Endothelial cell of umbilical vein (primary cell): ENCODE measurements at regions not wholly inside any gene's neighbourhood (a gene's known extent, or its start where the extent isn't known, plus 50 kb on each side); places are given as distances from the start of the nearest gene placed in this dataset.

Source experiments
- BruUV-seq: library from RNA; stranded (reverse); fragments of 400-500 nt; replicated peaks from 2 replicates; lab custom pipeline; 2021; lab: Mats Ljungman, UMichigan
- CTCF ChIA-PET: fragments of 300-600, 350-600 bp; sonication (Branson Sonifier 250); formaldehyde crosslinking; loops from one replicate; lab custom pipeline; 2021; ENCODE audit warnings: antibody characterized with exemption, inconsistent platforms; lab: Charles Lee
- POLR2A ChIA-PET: fragments of 300-600, 350-600 bp; sonication (Branson Sonifier 250); formaldehyde crosslinking; loops from one replicate; lab custom pipeline; 2021; ENCODE audit warnings: antibody characterized with exemption, inconsistent platforms; lab: Charles Lee
- DNase-seq: peaks from one replicate; pipeline ENCODE4 v3.0.0-alpha.2; 2011; ENCODE audit warnings: low read depth, low spot score
- FAIRE-seq: peaks from 2 replicates; lab custom pipeline; 2011; peaks lifted over from hg19 to GRCh38; lab: Jason Lieb, UNC
- H2AFZ ChIP-seq: 2 replicates; pipeline ENCODE4 v1.6.0; 2012; ENCODE audit warnings: low read depth, low read length, control low read depth, inconsistent platforms
- H3K27ac ChIP-seq: 2 replicates; pipeline ENCODE4 v1.5.1; 2011; ENCODE audit warnings: low read depth, mild to moderate bottlenecking, control low read depth, low read length, moderate library complexity; ENCODE audit not compliant: insufficient read depth
- H3K27me3 ChIP-seq, 2 experiments: 2 replicates each; pipeline versions ENCODE4 v1.6.0 to v1.6.1; 2011; ENCODE audit warnings: low read length in 2 of 2, mixed read lengths in 1 of 2; ENCODE audit not compliant: control insufficient read depth in 2 of 2, insufficient read depth in 2 of 2
- H3K36me3 ChIP-seq, 2 experiments: 2 replicates in 1 of 2; 3 replicates in 1 of 2; pipeline ENCODE4 v1.5.1; 2011; ENCODE audit warnings: low read length in 2 of 2, mild to moderate bottlenecking in 1 of 2, moderate library complexity in 1 of 2; ENCODE audit not compliant: control insufficient read depth in 2 of 2, insufficient read depth in 2 of 2; ENCODE audit errors: extremely low read depth in 1 of 2
- H3K4me1 ChIP-seq: 3 replicates; pipeline ENCODE4 v1.5.1; 2011; ENCODE audit warnings: mild to moderate bottlenecking, low read length; ENCODE audit not compliant: control insufficient read depth, insufficient read depth; ENCODE audit errors: extremely low read depth
- H3K4me2 ChIP-seq: 2 replicates; pipeline ENCODE4 v1.6.1; 2011; ENCODE audit warnings: low read length, control low read depth, mixed read lengths; ENCODE audit not compliant: insufficient read depth
- H3K4me3 ChIP-seq, 3 experiments: fragments of 200-600 bp in 1 of 3; sonication (generic), shearing (Covaris generic) in 1 of 3; replicated peaks in 1 of 3; 2 replicates each; pipeline ENCODE4 v1.5.1; 2011 to 2016; ENCODE audit warnings: control low read depth in 3 of 3, low read length in 3 of 3, mild to moderate bottlenecking in 2 of 3, inconsistent platforms in 1 of 3, low read depth in 1 of 3, moderate library complexity in 1 of 3; ENCODE audit not compliant: insufficient read depth in 1 of 3
- H3K79me2 ChIP-seq: 2 replicates; pipeline ENCODE4 v1.6.0; 2012; ENCODE audit warnings: low read length, inconsistent platforms; ENCODE audit not compliant: control insufficient read depth, insufficient read depth
- H3K9ac ChIP-seq: replicated peaks from 2 replicates; pipeline ENCODE3; 2011; ENCODE audit warnings: low read length, control low read depth; ENCODE audit not compliant: insufficient read depth; ENCODE audit errors: extremely low read depth
- H3K9me1 ChIP-seq: replicated peaks from 3 replicates; pipeline ENCODE4 v1.6.0; 2011; ENCODE audit warnings: mild to moderate bottlenecking, low read length; ENCODE audit not compliant: control insufficient read depth, insufficient read depth; ENCODE audit errors: extremely low read depth
- H3K9me3 ChIP-seq: replicated peaks from 2 replicates; pipeline ENCODE4 v1.5.1; 2012; ENCODE audit warnings: low read length, inconsistent platforms; ENCODE audit not compliant: control insufficient read depth, insufficient read depth
- H4K20me1 ChIP-seq: replicated peaks from 2 replicates; pipeline ENCODE3; 2011; ENCODE audit warnings: mild to moderate bottlenecking, low read length; ENCODE audit not compliant: control insufficient read depth, insufficient read depth; ENCODE audit errors: extremely low read depth
- EZH2 ChIP-seq: IDR thresholded peaks from 2 replicates; pipeline ENCODE4 v1.6.1; 2012; ENCODE audit warnings: borderline replicate concordance, low read depth, mild to moderate bottlenecking, moderate library complexity, low read length, inconsistent platforms; ENCODE audit not compliant: severe bottlenecking
- GATA2 ChIP-seq: IDR thresholded peaks from 2 replicates; pipeline ENCODE4 v1.7.0; 2011; ENCODE audit warnings: low read depth, mild to moderate bottlenecking, moderate library complexity, mixed read lengths, low read length; ENCODE audit not compliant: insufficient read length, insufficient read depth
- MYC ChIP-seq: IDR thresholded peaks from one replicate; pipeline ENCODE4 v1.6.1; 2011; ENCODE audit warnings: mild to moderate bottlenecking, low read depth, low read length
- POLR2A ChIP-seq: IDR thresholded peaks from 2 replicates; pipeline ENCODE4 v1.6.1; 2012; ENCODE audit warnings: low read depth, mild to moderate bottlenecking, control low read depth, low read length
- POLR2AphosphoS5 ChIP-seq: IDR thresholded peaks from 2 replicates; pipeline ENCODE4 v1.6.1; 2012; ENCODE audit warnings: low read depth, mild to moderate bottlenecking, control low read depth, low read length, moderate library complexity; ENCODE audit not compliant: insufficient read depth
- dilution Hi-C: fragments of 300-500 bp; cut with MboI; formaldehyde crosslinking; loops from one replicate; pipeline ENCODE4 v1.15.0; 2019; ENCODE audit warnings: low sequenced_read_pairs; ENCODE audit not compliant: extremely low pct_ligation_motif_present
- intact Hi-C: fragments of 100-400 bp; cut with micrococcal nuclease; formaldehyde crosslinking; loops from one replicate; pipeline ENCODE4 v1.10.0; 2022
- TF ChIP-seq, protein P1 (sequence below): IDR thresholded peaks from 2 replicates; pipeline ENCODE4 v1.6.1; 2011; ENCODE audit not compliant: insufficient read depth, insufficient read length
- TF ChIP-seq, protein P2 (sequence below), 2 donors: IDR thresholded peaks; 1 replicate in 1 of 2; 2 replicates in 1 of 2; pipeline ENCODE4 v1.5.1; 2011; ENCODE audit warnings: low read length in 2 of 2, mild to moderate bottlenecking in 2 of 2, moderate library complexity in 2 of 2, control low read depth in 1 of 2, inconsistent platforms in 1 of 2, low read depth in 1 of 2; ENCODE audit not compliant: insufficient read depth in 1 of 2; ENCODE audit errors: extremely low read depth in 1 of 2

DNA sequence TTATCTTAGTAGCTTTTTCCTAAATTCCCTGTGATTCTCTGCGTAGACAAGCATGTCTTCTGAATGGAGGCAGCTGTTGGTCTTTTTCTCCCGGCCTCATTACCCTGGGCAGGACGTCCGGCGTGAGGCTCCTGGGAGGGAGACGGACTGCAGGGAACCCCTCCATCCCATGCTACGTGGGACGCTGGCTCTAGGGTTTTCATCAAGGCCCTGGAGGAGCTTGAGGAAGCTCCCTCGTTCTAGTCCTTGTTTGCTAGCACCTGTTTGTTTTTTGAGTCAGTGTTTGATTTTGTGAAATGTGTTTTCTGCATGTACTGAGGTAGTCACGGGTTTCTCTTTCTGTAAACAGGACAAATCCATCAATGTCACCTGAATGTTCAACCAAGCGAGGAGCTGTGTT lies 99.3 kb upstream of the TMEM18 start:
- TF ChIP-seq, protein P1, sequence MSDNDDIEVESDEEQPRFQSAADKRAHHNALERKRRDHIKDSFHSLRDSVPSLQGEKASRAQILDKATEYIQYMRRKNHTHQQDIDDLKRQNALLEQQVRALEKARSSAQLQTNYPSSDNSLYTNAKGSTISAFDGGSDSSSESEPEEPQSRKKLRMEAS, result no peak
- TF ChIP-seq GATA2 (no peak), POLR2A (no peak)
- dilution Hi-C loops, result no loop called here
- intact Hi-C loops, result no loop called here

DNA sequence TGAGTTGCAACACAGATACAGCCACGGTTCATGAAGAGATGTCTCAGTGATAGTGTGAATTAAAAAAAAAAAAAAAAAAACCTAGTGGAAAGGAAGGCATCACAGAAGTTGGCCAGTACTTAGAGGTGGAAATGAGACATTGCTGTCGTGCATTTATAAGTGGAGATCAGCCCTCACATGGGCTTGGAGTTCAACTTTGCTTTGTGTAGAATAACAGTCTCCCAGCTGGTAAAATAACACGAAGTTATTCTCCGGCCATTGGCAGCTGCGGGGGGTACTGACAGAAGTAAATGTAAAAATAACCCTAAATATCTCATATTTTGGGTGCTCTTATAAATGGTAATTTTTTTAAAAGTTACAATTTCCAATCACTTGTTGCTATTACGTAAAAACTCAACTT lies 98.8 kb upstream of the TMEM18 start:
- CTCF ChIA-PET, result no interaction called here
- dilution Hi-C loops, result no loop called here
- POLR2A ChIA-PET, result no interaction called here
- Histone ChIP-seq H3K4me3 (no peak overlapping the region), H3K9me3 (peaks cover 2% of the 10 kb centered on the region), H3K79me2 (no peaks in the 10 kb centered on the region), H2AFZ (no peak overlapping the region), H3K4me2 (no peak overlapping the region), H3K4me1 (no peaks in the 10 kb centered on the region), H3K27me3 (no peaks in the 10 kb centered on the region), H4K20me1 (no peaks in the 10 kb centered on the region), H3K9me1 (no peaks in the 10 kb centered on the region), H3K36me3 (no peaks in the 10 kb centered on the region), H3K27ac (no peak overlapping the region), H3K9ac (no peak overlapping the region)
- intact Hi-C loops, result no loop called here
- TF ChIP-seq, protein P2, sequence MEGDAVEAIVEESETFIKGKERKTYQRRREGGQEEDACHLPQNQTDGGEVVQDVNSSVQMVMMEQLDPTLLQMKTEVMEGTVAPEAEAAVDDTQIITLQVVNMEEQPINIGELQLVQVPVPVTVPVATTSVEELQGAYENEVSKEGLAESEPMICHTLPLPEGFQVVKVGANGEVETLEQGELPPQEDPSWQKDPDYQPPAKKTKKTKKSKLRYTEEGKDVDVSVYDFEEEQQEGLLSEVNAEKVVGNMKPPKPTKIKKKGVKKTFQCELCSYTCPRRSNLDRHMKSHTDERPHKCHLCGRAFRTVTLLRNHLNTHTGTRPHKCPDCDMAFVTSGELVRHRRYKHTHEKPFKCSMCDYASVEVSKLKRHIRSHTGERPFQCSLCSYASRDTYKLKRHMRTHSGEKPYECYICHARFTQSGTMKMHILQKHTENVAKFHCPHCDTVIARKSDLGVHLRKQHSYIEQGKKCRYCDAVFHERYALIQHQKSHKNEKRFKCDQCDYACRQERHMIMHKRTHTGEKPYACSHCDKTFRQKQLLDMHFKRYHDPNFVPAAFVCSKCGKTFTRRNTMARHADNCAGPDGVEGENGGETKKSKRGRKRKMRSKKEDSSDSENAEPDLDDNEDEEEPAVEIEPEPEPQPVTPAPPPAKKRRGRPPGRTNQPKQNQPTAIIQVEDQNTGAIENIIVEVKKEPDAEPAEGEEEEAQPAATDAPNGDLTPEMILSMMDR (IDR thresholded peaks at IDR 0.05; ENCODE audit: extremely low read depth in 1 of 2, insufficient read depth in 1 of 2, low read depth in 1 of 2, low read length in 2 of 2), result no peak
- no peak for TF ChIP-seq MYC
- TF ChIP-seq, protein P1, result no peak
- TF ChIP-seq POLR2AphosphoS5, result no peak
- TF ChIP-seq EZH2, result no peak
- FAIRE-seq (no peak), DNase-seq (no peak)
- no TSS peak for BruUV-seq

More for the DNA sequence above, 99.3 kb upstream of the TMEM18 start:
- FAIRE-seq (no peak), DNase-seq (no peak)
- Histone ChIP-seq H3K9me1 (no peaks in the 10 kb centered on the region), H3K4me2 (no peak overlapping the region), H3K9ac (no peak overlapping the region), H3K79me2 (no peaks in the 10 kb centered on the region), H3K9me3 (peaks cover 2% of the 10 kb centered on the region), H3K27me3 (no peaks in the 10 kb centered on the region), H3K4me1 (no peaks in the 10 kb centered on the region), H3K36me3 (no peaks in the 10 kb centered on the region), H4K20me1 (no peaks in the 10 kb centered on the region), H2AFZ (no peak overlapping the region), H3K27ac (no peak overlapping the region), H3K4me3 (no peak overlapping the region)
- CTCF ChIA-PET, result no interaction called here
- POLR2A ChIA-PET, result no interaction called here
- BruUV-seq, result no TSS peak
